ENCODE measurements at regions not wholly inside any gene's neighbourhood (a gene's known extent, or its start where the extent isn't known, plus 50 kb on each side); places are given as distances from the start of the nearest gene placed in this dataset.

DNA sequence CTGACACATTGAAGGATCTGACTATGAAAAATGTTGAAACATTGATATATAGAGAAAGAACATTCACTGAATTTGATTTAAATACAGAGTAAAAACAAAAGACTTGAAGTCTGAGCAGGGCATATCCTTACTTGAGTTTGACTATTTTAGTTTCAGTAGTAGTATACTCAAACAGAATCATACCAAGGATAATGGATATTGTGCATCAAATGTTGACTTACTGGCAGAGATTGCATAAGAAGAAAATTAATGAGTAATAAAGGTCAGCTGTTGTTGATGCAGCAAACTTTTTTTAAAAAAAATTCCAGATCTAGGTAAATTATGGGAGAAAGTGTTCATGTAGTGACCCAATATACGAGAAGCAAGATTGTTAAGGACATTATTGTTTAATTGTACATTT, 94.5 kb upstream of the APOOL start:
- no peaks in the 10 kb centered on the region for H4K20me1 ChIP-seq (ENCODE audit: insufficient read depth, low read length, poor library complexity, severe bottlenecking)
- H3K9ac ChIP-seq (ENCODE audit: low read depth, low read length, poor library complexity, severe bottlenecking), result no peak overlapping the region
- H3F3A ChIP-seq (ENCODE audit: low read depth), result no peaks in the 10 kb centered on the region
- TF ChIP-seq, protein P1, sequence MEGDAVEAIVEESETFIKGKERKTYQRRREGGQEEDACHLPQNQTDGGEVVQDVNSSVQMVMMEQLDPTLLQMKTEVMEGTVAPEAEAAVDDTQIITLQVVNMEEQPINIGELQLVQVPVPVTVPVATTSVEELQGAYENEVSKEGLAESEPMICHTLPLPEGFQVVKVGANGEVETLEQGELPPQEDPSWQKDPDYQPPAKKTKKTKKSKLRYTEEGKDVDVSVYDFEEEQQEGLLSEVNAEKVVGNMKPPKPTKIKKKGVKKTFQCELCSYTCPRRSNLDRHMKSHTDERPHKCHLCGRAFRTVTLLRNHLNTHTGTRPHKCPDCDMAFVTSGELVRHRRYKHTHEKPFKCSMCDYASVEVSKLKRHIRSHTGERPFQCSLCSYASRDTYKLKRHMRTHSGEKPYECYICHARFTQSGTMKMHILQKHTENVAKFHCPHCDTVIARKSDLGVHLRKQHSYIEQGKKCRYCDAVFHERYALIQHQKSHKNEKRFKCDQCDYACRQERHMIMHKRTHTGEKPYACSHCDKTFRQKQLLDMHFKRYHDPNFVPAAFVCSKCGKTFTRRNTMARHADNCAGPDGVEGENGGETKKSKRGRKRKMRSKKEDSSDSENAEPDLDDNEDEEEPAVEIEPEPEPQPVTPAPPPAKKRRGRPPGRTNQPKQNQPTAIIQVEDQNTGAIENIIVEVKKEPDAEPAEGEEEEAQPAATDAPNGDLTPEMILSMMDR (conservative IDR thresholded peaks at IDR 0.05; ENCODE audit: low read length), result no peak
- no peak for TF ChIP-seq EZH2phosphoT487 (IDR thresholded peaks at IDR 0.05; ENCODE audit: borderline replicate concordance)
- no peaks in the 10 kb centered on the region for H3K9me2 ChIP-seq (replicated peaks; ENCODE audit: low read depth, low read length)
- no peak overlapping the region for H2AFZ ChIP-seq (ENCODE audit: low read length)
- H3K79me2 ChIP-seq (ENCODE audit: insufficient read depth, low read length), result no peaks in the 10 kb centered on the region
- no peak overlapping the region for H3K4me2 ChIP-seq (ENCODE audit: low read depth, low read length, poor library complexity, severe bottlenecking)
- no peaks in the 10 kb centered on the region for H3K36me3 ChIP-seq (ENCODE audit: insufficient read depth, low read length)
- H3K27me3 ChIP-seq (ENCODE audit: insufficient read depth, low read length, poor library complexity, severe bottlenecking), result no peaks in the 10 kb centered on the region
- no peaks in the 10 kb centered on the region for H3K9me3 ChIP-seq (ENCODE audit: insufficient read depth, low read depth, low read length)
- no peaks in the 10 kb centered on the region for H3K4me1 ChIP-seq (ENCODE audit: insufficient read depth, low read length, poor library complexity, severe bottlenecking)
- H3K4me3 ChIP-seq (ENCODE audit: low read length, poor library complexity, severe bottlenecking), result no peak overlapping the region

DNA sequence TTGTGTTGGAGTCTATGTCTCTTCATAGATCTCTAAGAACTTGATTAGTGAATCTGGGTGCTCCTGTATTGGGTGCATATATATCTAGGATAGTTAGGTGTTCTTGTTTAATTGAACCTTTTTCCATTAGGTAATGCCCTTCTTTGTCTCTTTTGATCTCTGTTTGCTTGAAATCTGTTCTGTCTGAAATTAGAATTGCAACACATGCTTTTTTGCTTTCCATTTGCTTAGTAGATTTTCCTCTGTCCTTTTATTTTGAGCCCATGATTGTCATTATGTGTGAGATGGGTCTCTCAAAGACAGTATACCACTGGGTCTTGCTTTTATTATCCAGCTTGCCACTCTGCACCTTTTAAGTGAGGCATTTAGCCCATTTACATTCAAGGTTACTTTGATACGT, 79.1 kb upstream of the APOOL start:
- H2AFZ ChIP-seq (ENCODE audit: low read length), result no peak overlapping the region

DNA sequence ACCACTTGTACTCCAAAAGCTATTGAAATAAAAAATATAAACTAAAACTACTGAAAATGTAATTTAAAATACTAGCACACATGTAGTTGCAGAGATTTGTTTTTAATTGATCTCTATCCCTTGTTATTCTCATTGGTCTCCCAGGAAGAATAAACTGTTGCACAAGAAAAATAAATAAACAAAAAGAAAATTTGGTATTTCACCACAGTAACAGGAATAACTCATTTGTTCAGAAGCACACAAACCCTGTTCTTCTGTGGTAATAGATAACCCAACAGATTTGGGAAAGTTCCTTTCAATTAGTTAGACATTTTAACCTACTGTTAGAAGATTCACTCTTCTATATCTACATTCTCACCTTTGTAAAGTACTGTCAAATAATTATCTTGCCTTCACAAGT, 70.9 kb upstream of the APOOL start:
- Histone ChIP-seq H3F3A (ENCODE audit: low read depth) (no peaks in the 10 kb centered on the region), H3K27me3 (ENCODE audit: insufficient read depth, low read length, poor library complexity, severe bottlenecking) (no peaks in the 10 kb centered on the region), H3K9ac (ENCODE audit: low read depth, low read length, poor library complexity, severe bottlenecking) (no peak overlapping the region), H4K20me1 (ENCODE audit: insufficient read depth, low read length, poor library complexity, severe bottlenecking) (no peaks in the 10 kb centered on the region), H3K4me1 (ENCODE audit: insufficient read depth, low read length, poor library complexity, severe bottlenecking) (no peaks in the 10 kb centered on the region), H3K79me2 (ENCODE audit: insufficient read depth, low read length) (no peaks in the 10 kb centered on the region), H3K36me3 (ENCODE audit: insufficient read depth, low read length) (no peaks in the 10 kb centered on the region), H3K4me2 (ENCODE audit: low read depth, low read length, poor library complexity, severe bottlenecking) (no peak overlapping the region), H2AFZ (ENCODE audit: low read length) (no peak overlapping the region), H3K9me3 (ENCODE audit: insufficient read depth, low read depth, low read length) (no peaks in the 10 kb centered on the region), H3K9me2 (replicated peaks; ENCODE audit: low read depth, low read length) (no peaks in the 10 kb centered on the region), H3K4me3 (ENCODE audit: low read length, poor library complexity, severe bottlenecking) (no peak overlapping the region)
- no peak for TF ChIP-seq EZH2phosphoT487 (IDR thresholded peaks at IDR 0.05; ENCODE audit: borderline replicate concordance)
- TF ChIP-seq, protein P1 (conservative IDR thresholded peaks at IDR 0.05; ENCODE audit: low read length), result no peak

More for the DNA sequence above, 79.1 kb upstream of the APOOL start:
- no peaks in the 10 kb centered on the region for H3K9me2 ChIP-seq (replicated peaks; ENCODE audit: low read depth, low read length)
- no peaks in the 10 kb centered on the region for H4K20me1 ChIP-seq (ENCODE audit: insufficient read depth, low read length, poor library complexity, severe bottlenecking)
- no peaks in the 10 kb centered on the region for H3K9me3 ChIP-seq (ENCODE audit: insufficient read depth, low read depth, low read length)
- no peaks in the 10 kb centered on the region for H3K4me1 ChIP-seq (ENCODE audit: insufficient read depth, low read length, poor library complexity, severe bottlenecking)
- H3K27me3 ChIP-seq (ENCODE audit: insufficient read depth, low read length, poor library complexity, severe bottlenecking), result no peaks in the 10 kb centered on the region
- no peaks in the 10 kb centered on the region for H3F3A ChIP-seq (ENCODE audit: low read depth)
- no peaks in the 10 kb centered on the region for H3K79me2 ChIP-seq (ENCODE audit: insufficient read depth, low read length)
- no peak for TF ChIP-seq EZH2phosphoT487 (IDR thresholded peaks at IDR 0.05; ENCODE audit: borderline replicate concordance)
- TF ChIP-seq, protein P1 (conservative IDR thresholded peaks at IDR 0.05; ENCODE audit: low read length), result no peak
- no peak overlapping the region for H3K4me2 ChIP-seq (ENCODE audit: low read depth, low read length, poor library complexity, severe bottlenecking)
- no peaks in the 10 kb centered on the region for H3K36me3 ChIP-seq (ENCODE audit: insufficient read depth, low read length)
- no peak overlapping the region for H3K4me3 ChIP-seq (ENCODE audit: low read length, poor library complexity, severe bottlenecking)
- H3K9ac ChIP-seq (ENCODE audit: low read depth, low read length, poor library complexity, severe bottlenecking), result no peak overlapping the region
